ENCODE measurements at regions not wholly inside any gene's neighbourhood (a gene's known extent, or its start where the extent isn't known, plus 50 kb on each side); places are given as distances from the start of the nearest gene placed in this dataset.

DNA sequence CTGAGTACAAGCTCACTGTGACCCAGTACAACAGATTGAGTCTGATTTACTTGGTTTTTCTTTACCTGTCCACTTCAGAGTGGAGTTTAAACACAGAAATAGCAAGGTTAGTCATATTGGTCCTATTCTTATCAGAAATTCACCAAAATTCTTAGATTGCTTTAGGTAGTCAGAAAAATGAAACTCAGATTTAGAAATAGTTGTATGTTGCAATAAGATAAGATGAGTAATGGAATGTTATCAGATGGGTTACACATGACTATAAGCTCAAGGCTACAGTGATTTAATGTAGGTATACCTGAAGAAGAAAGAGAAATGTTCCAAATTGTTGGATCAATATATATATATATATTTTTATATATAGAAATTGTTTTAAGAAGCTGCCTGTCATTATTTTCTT is 524.1 kb downstream of the LRFN5 start:
- Histone ChIP-seq H2BK20ac (ENCODE audit: low read depth, low read length) (no peak overlapping the region), H4K8ac (ENCODE audit: low read depth in 2 of 2, low read length in 2 of 2) (no peak overlapping the region), H3K79me1 (ENCODE audit: low read depth in 1 of 2, low read length in 2 of 2) (no peaks in the 10 kb centered on the region), H3K27ac (ENCODE audit: insufficient read depth, low read length) (no peak overlapping the region), H3K4me3 (ENCODE audit: insufficient read depth, low read depth, low read length) (no peak overlapping the region), H4K5ac (ENCODE audit: low read depth, low read length) (no peak overlapping the region), H2AK9ac (replicated peaks; ENCODE audit: low read depth, low read length, poor library complexity) (no peak overlapping the region), H3K9ac (ENCODE audit: low read depth, low read length) (no peak overlapping the region), H3K14ac (replicated peaks; ENCODE audit: low read depth, low read length) (no peak overlapping the region), H3K27me3 (ENCODE audit: control insufficient read depth, insufficient read depth, low read length) (no peaks in the 10 kb centered on the region), H2BK5ac (ENCODE audit: low read depth, low read length, poor library complexity, severe bottlenecking) (no peak overlapping the region), H2BK15ac (ENCODE audit: low read depth, low read length) (no peak overlapping the region), H3K9me3 (ENCODE audit: control insufficient read depth, insufficient read depth, low read length) (no peaks in the 10 kb centered on the region), H3K23ac (ENCODE audit: low read depth, low read length) (no peak overlapping the region), H2AK5ac (ENCODE audit: low read depth, low read length) (no peak overlapping the region), H3K9me1 (ENCODE audit: insufficient read depth, low read length) (no peaks in the 10 kb centered on the region), H3K18ac (ENCODE audit: low read depth, low read length) (no peak overlapping the region), H3K4me2 (ENCODE audit: low read depth, low read length) (no peak overlapping the region), H4K91ac (ENCODE audit: insufficient read depth, low read depth, low read length) (no peak overlapping the region), H2BK120ac (ENCODE audit: low read depth, low read length) (no peak overlapping the region), H4K20me1 (ENCODE audit: insufficient read depth, low read length) (no peaks in the 10 kb centered on the region), H3K4me1 (ENCODE audit: control insufficient read depth, insufficient read depth, low read length) (no peaks in the 10 kb centered on the region), H2AFZ (replicated peaks; ENCODE audit: low read length, poor library complexity) (no peak overlapping the region), H3K56ac (ENCODE audit: extremely low read depth, insufficient read depth, low read length) (no peak overlapping the region), H3K36me3 (ENCODE audit: control insufficient read depth, insufficient read depth, low read length) (no peaks in the 10 kb centered on the region), H3K4ac (ENCODE audit: low read depth, low read length) (no peak overlapping the region)
- intact Hi-C loops (cut with micrococcal nuclease) = no loop called here
- BruUV-seq (replicated peaks) = no TSS peak
- no peak for DNase-seq
- TF ChIP-seq MXI1 (IDR thresholded peaks at IDR 0.05; ENCODE audit: borderline replicate concordance, low read depth, low read length) (no peak), CEBPB (IDR thresholded peaks at IDR 0.05; ENCODE audit: low read depth, low read length) (peak; percentile 65; the same call in 1 of the 2 replicates)
- ChIA-PET POLR2A (ENCODE audit: unreplicated experiment) (no interaction called here), CTCF (interaction anchor here (1.0 kb wide), 1 partner anchor 14 kb away, joined by 4 read pairs; no protein-coding TSS in a partner anchor)
- in situ Hi-C loops (cut with MboI; ENCODE audit: low sequenced_read_pairs) = no loop called here
- dilution Hi-C loops (cut with HindIII; ENCODE audit: low sequenced_read_pairs, unreplicated experiment) = no loop called here
- no peak for ATAC-seq (ENCODE audit: low read depth)
